AG04450 (cell line): ENCODE measurements at regions not wholly inside any gene's neighbourhood (a gene's known extent, or its start where the extent isn't known, plus 50 kb on each side); places are given as distances from the start of the nearest gene placed in this dataset.
"Not testable (repeated sequence)": the region's sequence is repeated elsewhere in the genome, so short reads cannot be mapped to it uniquely, and the experiment has no call there.

ENCODE experiments used
- CTCF ChIA-PET: fragments of 300-600, 350-600 bp; formaldehyde crosslinking; extraction: SDS; loops from one replicate; lab custom pipeline; 2022; ENCODE audit warnings: antibody characterized with exemption, inconsistent platforms; lab: Charles Lee
- POLR2A ChIA-PET: fragments of 350-600 bp; formaldehyde crosslinking; extraction: SDS; loops from one replicate; lab custom pipeline; 2021; ENCODE audit warnings: antibody characterized with exemption, inconsistent platforms; lab: Yijun Ruan, JAX
- DNase-seq: peaks from one replicate; pipeline ENCODE4 v3.0.0-alpha.2; 2011; ENCODE audit warnings: low read depth, low spot score
- H3K27ac ChIP-seq: one replicate; pipeline ENCODE4 v1.5.1; 2012; ENCODE audit warnings: low read depth, low read length, control low read depth
- H3K27me3 ChIP-seq: one replicate; pipeline ENCODE4 v1.6.0; 2012; ENCODE audit warnings: low read length; ENCODE audit not compliant: control insufficient read depth, insufficient read depth
- H3K4me3 ChIP-seq: 2 replicates; pipeline ENCODE4 v1.5.1; 2011; ENCODE audit warnings: mild to moderate bottlenecking, low read depth, low read length, control low read depth
- H3K9me3 ChIP-seq: 2 replicates; pipeline ENCODE4 v1.5.1; 2012; ENCODE audit warnings: low read length; ENCODE audit not compliant: control insufficient read depth, insufficient read depth
- TF ChIP-seq, protein P1 (sequence below): IDR thresholded peaks from 2 replicates; pipeline ENCODE4 v1.5.1; 2011; ENCODE audit warnings: low read depth, low read length, control low read depth, inconsistent platforms

DNA sequence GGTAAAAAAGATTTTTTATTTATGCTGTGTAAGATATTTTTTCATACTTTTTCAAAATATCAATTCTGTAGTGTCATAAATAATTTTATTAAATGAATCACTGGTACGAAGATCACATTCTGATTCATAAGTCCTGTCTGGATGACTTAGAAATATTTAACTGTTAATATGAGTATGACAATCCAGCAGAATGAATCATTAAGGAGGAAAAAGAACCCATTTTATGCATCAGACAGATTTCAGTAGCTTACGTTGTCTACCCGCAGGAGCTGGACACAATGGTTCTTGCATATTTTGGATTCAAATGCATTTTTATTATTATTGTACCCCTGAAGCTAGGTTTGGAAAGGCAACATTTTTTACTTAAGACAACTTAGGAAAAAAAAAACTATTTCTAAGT is 448.9 kb upstream of the TSPY4 start:
- Histone ChIP-seq H3K27ac (no peak overlapping the region), H3K27me3 (no peaks in the 10 kb centered on the region), H3K4me3 (no peak overlapping the region), H3K9me3 (no peaks in the 10 kb centered on the region)
- ChIA-PET CTCF (no interaction called here), POLR2A (no interaction called here)
- TF ChIP-seq, protein P1, sequence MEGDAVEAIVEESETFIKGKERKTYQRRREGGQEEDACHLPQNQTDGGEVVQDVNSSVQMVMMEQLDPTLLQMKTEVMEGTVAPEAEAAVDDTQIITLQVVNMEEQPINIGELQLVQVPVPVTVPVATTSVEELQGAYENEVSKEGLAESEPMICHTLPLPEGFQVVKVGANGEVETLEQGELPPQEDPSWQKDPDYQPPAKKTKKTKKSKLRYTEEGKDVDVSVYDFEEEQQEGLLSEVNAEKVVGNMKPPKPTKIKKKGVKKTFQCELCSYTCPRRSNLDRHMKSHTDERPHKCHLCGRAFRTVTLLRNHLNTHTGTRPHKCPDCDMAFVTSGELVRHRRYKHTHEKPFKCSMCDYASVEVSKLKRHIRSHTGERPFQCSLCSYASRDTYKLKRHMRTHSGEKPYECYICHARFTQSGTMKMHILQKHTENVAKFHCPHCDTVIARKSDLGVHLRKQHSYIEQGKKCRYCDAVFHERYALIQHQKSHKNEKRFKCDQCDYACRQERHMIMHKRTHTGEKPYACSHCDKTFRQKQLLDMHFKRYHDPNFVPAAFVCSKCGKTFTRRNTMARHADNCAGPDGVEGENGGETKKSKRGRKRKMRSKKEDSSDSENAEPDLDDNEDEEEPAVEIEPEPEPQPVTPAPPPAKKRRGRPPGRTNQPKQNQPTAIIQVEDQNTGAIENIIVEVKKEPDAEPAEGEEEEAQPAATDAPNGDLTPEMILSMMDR = no peak
- no peak for DNase-seq

DNA sequence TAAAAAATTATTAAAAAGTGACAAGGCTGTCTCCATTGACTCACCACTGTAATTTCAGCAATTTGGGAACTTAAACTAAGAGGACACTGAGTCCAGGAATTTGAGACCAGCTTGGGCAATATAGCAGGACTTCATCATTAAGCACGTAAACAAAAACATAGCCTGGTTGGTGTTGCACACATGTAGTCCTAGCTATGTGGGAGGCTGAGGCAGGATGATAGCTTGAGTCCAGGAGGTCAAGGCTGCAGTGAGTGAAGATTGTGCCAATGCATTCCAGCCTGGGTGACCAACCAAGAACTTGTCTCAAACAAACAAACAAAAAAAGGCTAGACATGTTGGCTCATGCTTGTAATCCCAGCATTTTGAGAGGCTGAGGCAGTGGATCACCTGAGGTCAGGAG is 439.4 kb upstream of the TSPY4 start:
- ChIA-PET POLR2A (no interaction called here), CTCF (no interaction called here)
- TF ChIP-seq, protein P1 = no peak
- DNase-seq = no peak
- H3K4me3 ChIP-seq = no peak overlapping the region
- H3K9me3 ChIP-seq = peaks cover 9% of the 10 kb centered on the region
- no peaks in the 10 kb centered on the region for H3K27me3 ChIP-seq
- H3K27ac ChIP-seq = no peak overlapping the region

DNA sequence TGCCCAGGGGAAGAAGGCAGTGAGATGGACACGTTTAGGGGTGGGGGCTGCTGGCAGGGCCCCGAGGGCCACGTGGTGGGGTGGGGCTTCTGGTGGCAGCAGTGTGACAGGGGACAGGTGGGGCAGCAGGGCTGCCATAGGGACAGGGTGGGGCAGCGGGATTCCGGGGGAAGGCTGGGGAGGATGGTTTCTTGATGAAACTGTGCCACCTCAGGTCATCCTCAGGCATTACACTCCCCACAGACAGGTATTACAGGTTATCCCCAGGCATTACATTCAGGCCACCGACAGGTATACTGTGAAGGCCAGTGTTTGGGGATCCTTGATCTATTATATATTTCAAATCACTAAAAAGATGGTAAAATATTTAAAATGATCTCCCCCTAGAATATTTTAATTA is 432.1 kb upstream of the TSPY4 start:
- H3K27me3 ChIP-seq = no peaks in the 10 kb centered on the region
- TF ChIP-seq, protein P1 = no peak
- H3K9me3 ChIP-seq = peaks cover 26% of the 10 kb centered on the region
- no peak for DNase-seq
- ChIA-PET POLR2A (no interaction called here), CTCF (no interaction called here)
- H3K4me3 ChIP-seq = no peak overlapping the region
- H3K27ac ChIP-seq = no peak overlapping the region

DNA sequence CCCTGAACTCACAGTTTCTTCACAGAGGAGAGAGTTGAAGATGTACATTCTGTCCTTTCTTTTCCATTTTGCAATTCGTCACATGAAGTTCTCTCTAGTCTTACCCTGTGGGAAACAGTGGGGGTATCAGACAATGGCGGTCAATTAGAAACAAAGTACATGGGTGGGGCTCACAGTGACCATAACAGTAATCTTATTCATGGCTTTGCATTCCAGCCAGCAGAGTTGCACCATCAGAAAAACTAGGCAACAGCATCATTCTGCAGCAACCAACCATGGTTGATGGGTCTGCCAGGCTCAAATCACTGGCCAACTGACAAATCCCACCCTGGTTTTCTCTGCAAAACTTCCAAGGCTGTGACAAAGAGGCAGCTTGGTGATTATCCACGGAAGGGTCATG is 414.7 kb upstream of the TSPY4 start:
- DNase-seq, POLR2A ChIA-PET, CTCF ChIA-PET: not testable (repeated sequence)

More for the DNA sequence above, 414.7 kb upstream of the TSPY4 start:
- H3K4me3 ChIP-seq, H3K27me3 ChIP-seq, H3K27ac ChIP-seq, H3K9me3 ChIP-seq: not testable (repeated sequence)
